Spleen (tissue), 11 donors: ENCODE measurements at regions not wholly inside any gene's neighbourhood (a gene's known extent, or its start where the extent isn't known, plus 50 kb on each side); places are given as distances from the start of the nearest gene placed in this dataset.
A peak's percentile ranks its signal among the peaks of the same experiment; 100 is the strongest.

Experiments used
- DNase-seq: peaks from one replicate; pipeline ENCODE4 v3.0.0-alpha.2; 2020
- H3K27ac ChIP-seq, 8 donors: fragments of 200-600 bp; sonication (generic) in 7 of 8; 1 replicate in 4 of 8; 2 replicates in 4 of 8; pipeline versions ENCODE4 v1.5.0 to v1.8.0; 2016 to 2021; ENCODE audit warnings: inconsistent platforms in 4 of 8, mild to moderate bottlenecking in 4 of 8, moderate library complexity in 1 of 8
- H3K27me3 ChIP-seq, 7 donors: fragments of 200-600 bp; sonication (generic) in 6 of 7; replicated peaks in 1 of 7; 1 replicate in 4 of 7; 2 replicates in 3 of 7; pipeline versions ENCODE4 v1.5.0 to v1.8.0; 2016 to 2021; ENCODE audit warnings: inconsistent platforms in 3 of 7, mild to moderate bottlenecking in 1 of 7
- H3K36me3 ChIP-seq, 6 donors: fragments of 200-600 bp; sonication (generic) in 5 of 6; 1 replicate in 4 of 6; 2 replicates in 2 of 6; pipeline versions ENCODE4 v1.5.0 to v1.8.0; 2016 to 2021; ENCODE audit warnings: inconsistent platforms in 2 of 6
- H3K4me1 ChIP-seq, 6 donors: fragments of 200-600 bp; sonication (generic) in 5 of 6; 1 replicate in 3 of 6; 2 replicates in 3 of 6; pipeline versions ENCODE4 v1.5.0 to v1.8.0; 2016 to 2021; ENCODE audit warnings: inconsistent platforms in 3 of 6
- H3K4me3 ChIP-seq, 8 donors: fragments of 200-600 bp; sonication (generic) in 7 of 8; 1 replicate in 4 of 8; 2 replicates in 4 of 8; pipeline versions ENCODE4 v1.5.0 to v1.8.0; 2016 to 2021; ENCODE audit warnings: inconsistent platforms in 4 of 8, mild to moderate bottlenecking in 4 of 8, moderate library complexity in 2 of 8
- H3K9me3 ChIP-seq, 8 donors: fragments of 200-600 bp; sonication (generic) in 7 of 8; 1 replicate in 4 of 8; 2 replicates in 4 of 8; pipeline versions ENCODE4 v1.5.0 to v1.8.0; 2016 to 2021; ENCODE audit warnings: inconsistent platforms in 4 of 8
- CTCF ChIP-seq, 11 experiments: fragments of 200-600 bp in 7 of 11; fragments of 450-650 bp in 4 of 11; sonication (generic) in 4 of 11; IDR thresholded peaks in 8 of 11; conservative IDR thresholded peaks in 3 of 11; 1 replicate in 7 of 11; 2 replicates in 4 of 11; pipeline versions ENCODE4 v1.4.0 to v1.8.0; 2016 to 2021; ENCODE audit warnings: antibody characterized with exemption in 11 of 11, inconsistent platforms in 4 of 11, mild to moderate bottlenecking in 1 of 11
- POLR2A ChIP-seq, 3 donors: fragments of 450-650 bp; IDR thresholded peaks; one replicate each; pipeline ENCODE4 v1.5.1; 2017; ENCODE audit warnings: antibody characterized with exemption in 3 of 3, mild to moderate bottlenecking in 1 of 3
- POLR2AphosphoS5 ChIP-seq, 3 donors: sonication (generic); formaldehyde crosslinking; IDR thresholded peaks; one replicate each; pipeline ENCODE4 v1.5.1; 2017; ENCODE audit warnings: antibody characterized with exemption in 3 of 3
- WGBS, 5 donors: extraction: QIAGEN DNeasy Blood & Tissue Kit in 3 of 5; methylation state at CpG; one replicate each; pipeline versions ENCODE4 v1.1.5 to v1.1.7; 2013 to 2018; 5-methylcytosine and 5-hydroxymethylcytosine counted together
- intact Hi-C: fragments of 100-400 bp; cut with DNase I; formaldehyde crosslinking; loops from one replicate; pipeline ENCODE4 v1.15.0; 2023; ENCODE audit warnings: low total_unique reads
- donor health status: healthy with polysubstance abuse.
- donor health status: DM: no; HTN: no; CAD: no; lungs with moderate emphysema.
- donor health status: DM: no; HTN: no; CAD: no.
- donor health status: Bipolar disorder and iron deficiency.
- donor health status: healthy.
- donor health status: DM: no; HTN: no; CAD: no.
- donor health status: DM: yes; HTN: yes; CAD: no.

DNA sequence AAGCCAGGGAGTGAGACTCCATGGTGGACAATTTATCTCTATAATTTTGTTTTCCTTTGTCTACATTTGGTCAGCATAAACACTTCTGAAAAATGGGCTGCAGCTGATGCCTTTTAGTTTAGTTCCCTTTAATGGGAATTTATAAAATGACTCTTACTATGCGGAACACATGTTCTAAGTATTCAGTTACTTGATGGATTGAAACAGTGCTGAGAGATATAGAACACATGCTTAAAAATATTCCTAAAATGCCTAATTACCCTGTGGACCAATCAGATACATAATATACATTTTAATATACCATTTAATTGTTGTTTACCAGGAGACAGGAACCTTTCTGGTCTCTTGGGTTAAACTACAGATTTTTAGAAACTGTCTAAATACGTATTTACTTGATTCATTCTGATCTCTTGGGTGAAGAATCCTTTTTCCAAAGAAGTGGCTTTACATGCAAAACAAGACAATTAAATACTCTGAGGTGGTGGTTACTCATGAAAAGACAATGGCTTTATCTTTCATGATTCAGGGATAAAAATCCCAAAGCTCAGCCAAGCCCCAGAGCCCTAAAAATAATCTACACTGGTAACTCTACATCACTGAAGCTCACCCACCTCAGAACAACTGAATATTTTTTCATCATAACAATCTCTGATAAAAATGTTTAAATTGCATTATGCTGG is 128.1 kb upstream of the SERTAD2 start:
- TF ChIP-seq CTCF (IDR thresholded peaks at IDR 0.05 in 8 of 11, conservative IDR thresholded peaks at IDR 0.05 in 3 of 11): no peak
- TF ChIP-seq POLR2AphosphoS5 (IDR thresholded peaks at IDR 0.05): no peak
- no peak for TF ChIP-seq POLR2A (IDR thresholded peaks at IDR 0.05)
- H3K9me3 ChIP-seq: no peaks in the 10 kb centered on the region
- 92 to 100% (median 96%) methylated on average over 2 of the region's 2 CpGs for WGBS, 5 donors
- intact Hi-C loops: no loop called here
- H3K36me3 ChIP-seq: no peaks in the 10 kb centered on the region
- no peaks in the 10 kb centered on the region for H3K27me3 ChIP-seq
- H3K4me3 ChIP-seq: no peak overlapping the region
- peaks cover 0 to 11% (median 2%) of the 10 kb centered on the region in 6 donors for H3K4me1 ChIP-seq
- H3K27ac ChIP-seq: no peak overlapping the region
- no peak for DNase-seq

- Histone ChIP-seq H3K4me1 (peaks cover 0 to 15% (median 0%) of the 10 kb centered on the region in 6 donors), H3K36me3 (no peaks in the 10 kb centered on the region), H3K27me3 (no peaks in the 10 kb centered on the region), H3K9me3 (no peaks in the 10 kb centered on the region), H3K27ac (no peak overlapping the region), H3K4me3 (no peak overlapping the region)
- WGBS, 5 donors: 81 to 93% (median 91%) methylated on average over 10 to 14 of the region's 14 CpGs
- TF ChIP-seq POLR2AphosphoS5 (IDR thresholded peaks at IDR 0.05): no peak
- no peak for TF ChIP-seq CTCF (IDR thresholded peaks at IDR 0.05 in 8 of 11, conservative IDR thresholded peaks at IDR 0.05 in 3 of 11)
- TF ChIP-seq POLR2A (IDR thresholded peaks at IDR 0.05): no peak
- intact Hi-C loops: no loop called here
- peak; percentile 68 for DNase-seq
These were observed 130.7 kb upstream of the SERTAD2 start for GRCh38 chr2:64784168-64785061.

GRCh38 chr2:64785245-64785644 is 131.5 kb upstream of the SERTAD2 start:
- Histone ChIP-seq H3K4me3 (no peak overlapping the region), H3K27ac (no peak overlapping the region), H3K27me3 (no peaks in the 10 kb centered on the region), H3K9me3 (no peaks in the 10 kb centered on the region), H3K36me3 (no peaks in the 10 kb centered on the region), H3K4me1 (peaks cover 0 to 15% (median 0%) of the 10 kb centered on the region in 6 donors)
- no peak for DNase-seq
- intact Hi-C loops: no loop called here
- TF ChIP-seq POLR2AphosphoS5 (IDR thresholded peaks at IDR 0.05): no peak
- TF ChIP-seq CTCF (IDR thresholded peaks at IDR 0.05 in 8 of 11, conservative IDR thresholded peaks at IDR 0.05 in 3 of 11): no peak
- TF ChIP-seq POLR2A (IDR thresholded peaks at IDR 0.05): no peak
- 94 to 97% (median 96%) methylated on average over 3 of the region's 3 CpGs for WGBS, 5 donors
